IPS-18a (cell line): ENCODE measurements at regions not wholly inside any gene's neighbourhood (a gene's known extent, or its start where the extent isn't known, plus 50 kb on each side); places are given as distances from the start of the nearest gene placed in this dataset.

ENCODE experiments used
- H3K27ac ChIP-seq: one replicate; pipeline ENCODE4 v1.5.1; 2013; ENCODE audit warnings: low read length
- H3K27me3 ChIP-seq: one replicate; pipeline ENCODE4 v1.6.1; 2013; ENCODE audit warnings: mild to moderate bottlenecking, low read length; ENCODE audit not compliant: control insufficient read depth, insufficient read depth
- H3K36me3 ChIP-seq: one replicate; pipeline ENCODE4 v1.6.1; 2013; ENCODE audit warnings: low read depth, low read length; ENCODE audit not compliant: control insufficient read depth
- H3K4me1 ChIP-seq: one replicate; pipeline ENCODE4 v1.6.1; 2013; ENCODE audit warnings: low read depth, low read length; ENCODE audit not compliant: control insufficient read depth
- H3K4me3 ChIP-seq: one replicate; pipeline ENCODE4 v1.5.1; 2013; ENCODE audit warnings: low read length
- H3K9ac ChIP-seq: one replicate; pipeline ENCODE4 v1.6.1; 2013; ENCODE audit warnings: mild to moderate bottlenecking, low read length, moderate library complexity
- H3K9me3 ChIP-seq: one replicate; pipeline ENCODE4 v1.6.1; 2013; ENCODE audit warnings: low read depth, low read length; ENCODE audit not compliant: control insufficient read depth

DNA sequence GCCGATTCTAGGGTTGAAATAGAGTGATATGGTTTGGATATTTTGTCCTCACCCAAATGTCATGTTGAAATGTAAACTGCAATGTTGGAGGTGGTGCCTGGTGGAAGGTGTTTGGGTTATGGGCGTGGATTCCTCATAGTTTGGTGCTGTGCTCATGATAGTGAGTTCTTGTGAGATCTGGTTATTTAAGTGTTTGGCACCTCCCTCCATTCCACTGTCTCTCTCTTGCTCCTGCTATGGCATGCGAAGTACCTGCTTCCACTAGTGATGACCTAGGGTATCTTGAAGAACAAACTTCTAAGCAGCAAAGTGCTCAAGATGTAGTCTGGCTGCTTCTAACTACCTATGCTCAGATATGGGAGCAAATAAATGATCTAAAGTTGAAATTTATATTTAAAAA is 56.0 kb upstream of the TSPAN18 start:
- Histone ChIP-seq H3K4me3 (peak overlapping the region; percentile 52), H3K27me3 (no peaks in the 10 kb centered on the region), H3K9ac (peak overlapping the region; percentile 29), H3K27ac (peak overlapping the region; percentile 75), H3K9me3 (no peaks in the 10 kb centered on the region), H3K36me3 (no peaks in the 10 kb centered on the region), H3K4me1 (peaks cover 21% of the 10 kb centered on the region)

DNA sequence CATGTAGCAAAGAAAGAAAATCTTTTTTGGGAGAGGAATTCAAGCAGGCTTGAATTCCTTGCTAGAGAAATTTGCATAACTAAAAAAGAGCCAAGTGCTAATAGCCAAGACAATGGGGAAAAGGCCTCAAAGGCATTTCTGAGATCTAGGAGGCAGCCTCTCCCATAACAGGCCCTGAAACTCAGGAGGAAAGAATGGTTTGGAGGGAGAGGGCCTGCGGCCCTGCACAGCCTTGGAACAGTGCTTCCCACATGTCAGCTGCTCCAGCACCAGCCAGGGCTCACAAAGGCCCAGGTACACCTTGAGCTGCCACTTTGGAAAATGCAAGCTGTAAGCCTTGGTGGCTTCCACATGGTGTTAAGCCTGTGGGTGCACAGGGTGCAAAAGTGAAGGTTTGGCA is 55.5 kb upstream of the TSPAN18 start:
- H3K36me3 ChIP-seq: no peaks in the 10 kb centered on the region
- H3K4me1 ChIP-seq: peaks cover 19% of the 10 kb centered on the region
- peak overlapping the region; percentile 52 for H3K4me3 ChIP-seq
- peak overlapping the region; percentile 76 for H3K27ac ChIP-seq
- H3K27me3 ChIP-seq: no peaks in the 10 kb centered on the region
- peak overlapping the region; percentile 29 for H3K9ac ChIP-seq
- H3K9me3 ChIP-seq: no peaks in the 10 kb centered on the region

DNA sequence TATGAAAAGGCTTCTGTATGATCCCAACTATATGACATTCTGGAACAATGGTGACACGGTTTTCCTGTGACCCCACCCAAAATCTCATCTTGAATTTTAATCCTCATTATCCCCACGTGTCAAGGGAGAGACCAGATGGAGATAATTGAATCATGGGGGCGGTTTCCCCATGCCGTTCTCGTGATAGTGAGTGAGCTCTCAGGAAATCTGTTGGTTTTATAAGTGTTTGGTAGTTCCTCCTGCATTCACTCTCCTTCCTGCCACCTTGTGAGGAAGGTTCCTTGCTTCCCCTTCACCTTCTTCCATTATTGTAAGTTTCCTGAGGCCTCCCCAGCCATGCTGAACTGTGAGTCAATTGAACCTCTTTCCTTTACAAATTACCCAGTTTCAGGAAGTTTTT is 53.1 kb upstream of the TSPAN18 start:
- no peaks in the 10 kb centered on the region for H3K36me3 ChIP-seq
- H3K27me3 ChIP-seq: no peaks in the 10 kb centered on the region
- no peak overlapping the region for H3K27ac ChIP-seq
- H3K9ac ChIP-seq: no peak overlapping the region
- H3K4me1 ChIP-seq: peaks cover 17% of the 10 kb centered on the region
- H3K9me3 ChIP-seq: no peaks in the 10 kb centered on the region
- H3K4me3 ChIP-seq: no peak overlapping the region

DNA sequence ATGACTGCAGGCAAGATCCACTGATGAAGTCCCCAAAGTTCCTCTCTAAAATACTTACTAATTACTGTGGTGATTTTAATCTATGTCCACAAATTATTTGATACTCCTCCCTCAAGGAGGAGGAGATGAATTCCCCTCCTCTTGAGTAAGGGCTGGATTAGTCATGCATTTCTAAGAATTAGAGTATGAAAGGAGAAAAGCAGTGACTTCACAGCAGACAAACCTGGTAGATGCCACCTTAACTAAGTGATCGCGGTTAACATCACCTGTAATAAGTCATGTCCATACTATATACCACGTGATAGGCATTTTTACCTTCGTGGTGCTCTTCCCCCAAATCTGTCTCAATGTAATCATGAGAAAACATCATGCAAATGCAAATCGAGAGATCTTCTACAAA is 52.0 kb upstream of the TSPAN18 start:
- H3K27me3 ChIP-seq: no peaks in the 10 kb centered on the region
- no peaks in the 10 kb centered on the region for H3K9me3 ChIP-seq
- no peak overlapping the region for H3K4me3 ChIP-seq
- peaks cover 17% of the 10 kb centered on the region for H3K4me1 ChIP-seq
- no peak overlapping the region for H3K27ac ChIP-seq
- no peaks in the 10 kb centered on the region for H3K36me3 ChIP-seq
- no peak overlapping the region for H3K9ac ChIP-seq

DNA sequence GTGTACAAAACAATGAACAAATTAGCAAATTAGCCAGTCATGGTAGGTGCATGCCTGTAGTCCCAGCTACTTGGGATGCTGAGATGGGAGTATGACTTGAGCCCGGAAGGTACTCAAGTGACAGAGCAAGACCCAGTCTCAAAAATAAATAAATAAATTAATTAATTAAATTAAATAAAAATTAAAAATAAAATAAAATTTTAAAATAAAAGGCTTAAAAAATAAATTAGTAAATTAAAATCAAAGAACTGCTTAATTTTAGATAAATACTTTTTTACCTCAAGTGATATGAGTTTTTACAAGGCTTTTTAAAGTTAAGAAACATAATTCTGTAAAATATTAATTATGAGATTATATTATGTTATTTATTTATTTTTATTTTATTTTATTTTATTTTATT is 50.9 kb upstream of the TSPAN18 start:
- no peaks in the 10 kb centered on the region for H3K36me3 ChIP-seq
- H3K9ac ChIP-seq: no peak overlapping the region
- H3K4me1 ChIP-seq: peaks cover 12% of the 10 kb centered on the region
- no peak overlapping the region for H3K27ac ChIP-seq
- no peaks in the 10 kb centered on the region for H3K9me3 ChIP-seq
- H3K27me3 ChIP-seq: no peaks in the 10 kb centered on the region
- H3K4me3 ChIP-seq: no peak overlapping the region
